ENCODE measurements at regions not wholly inside any gene's neighbourhood (a gene's known extent, or its start where the extent isn't known, plus 50 kb on each side); places are given as distances from the start of the nearest gene placed in this dataset.
"Not testable (repeated sequence)": the region's sequence is repeated elsewhere in the genome, so short reads cannot be mapped to it uniquely, and the experiment has no call there.

DNA sequence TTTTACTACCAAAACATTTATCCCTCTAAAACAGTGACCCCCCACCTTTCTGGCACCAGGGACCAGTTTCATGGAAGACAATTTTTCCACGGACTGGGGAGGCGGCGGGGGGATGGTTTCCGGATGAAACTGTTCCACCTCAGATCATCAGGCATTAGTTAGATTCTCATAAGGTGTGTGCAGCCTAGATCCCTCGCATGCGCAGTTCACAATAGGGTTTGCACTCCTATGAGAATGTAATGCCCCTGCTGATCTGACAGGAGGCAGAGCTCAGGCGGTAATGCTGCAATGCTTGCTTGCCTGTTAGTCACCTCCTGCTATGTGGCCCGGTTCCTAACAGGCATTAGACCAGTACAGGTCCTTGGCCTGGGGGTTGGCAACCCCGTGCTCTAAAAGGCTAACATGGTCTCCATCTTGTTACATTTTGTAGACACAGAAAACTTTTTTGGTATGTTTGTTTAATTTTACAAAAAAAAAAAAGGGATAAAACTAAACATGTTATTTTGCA lies 133.1 kb downstream of the DHRS2 start:
- not testable (repeated sequence) for TF ChIP-seq POLR2A (IDR thresholded peaks at IDR 0.05)
- TF ChIP-seq, protein P1, sequence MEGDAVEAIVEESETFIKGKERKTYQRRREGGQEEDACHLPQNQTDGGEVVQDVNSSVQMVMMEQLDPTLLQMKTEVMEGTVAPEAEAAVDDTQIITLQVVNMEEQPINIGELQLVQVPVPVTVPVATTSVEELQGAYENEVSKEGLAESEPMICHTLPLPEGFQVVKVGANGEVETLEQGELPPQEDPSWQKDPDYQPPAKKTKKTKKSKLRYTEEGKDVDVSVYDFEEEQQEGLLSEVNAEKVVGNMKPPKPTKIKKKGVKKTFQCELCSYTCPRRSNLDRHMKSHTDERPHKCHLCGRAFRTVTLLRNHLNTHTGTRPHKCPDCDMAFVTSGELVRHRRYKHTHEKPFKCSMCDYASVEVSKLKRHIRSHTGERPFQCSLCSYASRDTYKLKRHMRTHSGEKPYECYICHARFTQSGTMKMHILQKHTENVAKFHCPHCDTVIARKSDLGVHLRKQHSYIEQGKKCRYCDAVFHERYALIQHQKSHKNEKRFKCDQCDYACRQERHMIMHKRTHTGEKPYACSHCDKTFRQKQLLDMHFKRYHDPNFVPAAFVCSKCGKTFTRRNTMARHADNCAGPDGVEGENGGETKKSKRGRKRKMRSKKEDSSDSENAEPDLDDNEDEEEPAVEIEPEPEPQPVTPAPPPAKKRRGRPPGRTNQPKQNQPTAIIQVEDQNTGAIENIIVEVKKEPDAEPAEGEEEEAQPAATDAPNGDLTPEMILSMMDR (IDR thresholded peaks at IDR 0.05 in 4 of 5, conservative IDR thresholded peaks at IDR 0.05 in 1 of 5), result not testable (repeated sequence)
